ENCODE measurements at regions not wholly inside any gene's neighbourhood (a gene's known extent, or its start where the extent isn't known, plus 50 kb on each side); places are given as distances from the start of the nearest gene placed in this dataset.

- H3K9me3 Mint-ChIP-seq: no peaks in the 10 kb centered on the region
- no peak overlapping the region for H3K27ac Mint-ChIP-seq
- no peaks in the 10 kb centered on the region for H3K4me1 Mint-ChIP-seq
- no peaks in the 10 kb centered on the region for H3K27me3 Mint-ChIP-seq (ENCODE audit: low read depth)
- no peaks in the 10 kb centered on the region for H3K36me3 Mint-ChIP-seq (ENCODE audit: low read depth)
- no peak overlapping the region for H3K4me3 Mint-ChIP-seq
- TF ChIP-seq, protein P1, sequence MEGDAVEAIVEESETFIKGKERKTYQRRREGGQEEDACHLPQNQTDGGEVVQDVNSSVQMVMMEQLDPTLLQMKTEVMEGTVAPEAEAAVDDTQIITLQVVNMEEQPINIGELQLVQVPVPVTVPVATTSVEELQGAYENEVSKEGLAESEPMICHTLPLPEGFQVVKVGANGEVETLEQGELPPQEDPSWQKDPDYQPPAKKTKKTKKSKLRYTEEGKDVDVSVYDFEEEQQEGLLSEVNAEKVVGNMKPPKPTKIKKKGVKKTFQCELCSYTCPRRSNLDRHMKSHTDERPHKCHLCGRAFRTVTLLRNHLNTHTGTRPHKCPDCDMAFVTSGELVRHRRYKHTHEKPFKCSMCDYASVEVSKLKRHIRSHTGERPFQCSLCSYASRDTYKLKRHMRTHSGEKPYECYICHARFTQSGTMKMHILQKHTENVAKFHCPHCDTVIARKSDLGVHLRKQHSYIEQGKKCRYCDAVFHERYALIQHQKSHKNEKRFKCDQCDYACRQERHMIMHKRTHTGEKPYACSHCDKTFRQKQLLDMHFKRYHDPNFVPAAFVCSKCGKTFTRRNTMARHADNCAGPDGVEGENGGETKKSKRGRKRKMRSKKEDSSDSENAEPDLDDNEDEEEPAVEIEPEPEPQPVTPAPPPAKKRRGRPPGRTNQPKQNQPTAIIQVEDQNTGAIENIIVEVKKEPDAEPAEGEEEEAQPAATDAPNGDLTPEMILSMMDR (IDR thresholded peaks at IDR 0.05; ENCODE audit: unreplicated experiment in 3 of 3): no peak
Measured at GRCh38 chr13:68888832-68889231, 1218.8 kb upstream of the ATXN8OS start.

DNA sequence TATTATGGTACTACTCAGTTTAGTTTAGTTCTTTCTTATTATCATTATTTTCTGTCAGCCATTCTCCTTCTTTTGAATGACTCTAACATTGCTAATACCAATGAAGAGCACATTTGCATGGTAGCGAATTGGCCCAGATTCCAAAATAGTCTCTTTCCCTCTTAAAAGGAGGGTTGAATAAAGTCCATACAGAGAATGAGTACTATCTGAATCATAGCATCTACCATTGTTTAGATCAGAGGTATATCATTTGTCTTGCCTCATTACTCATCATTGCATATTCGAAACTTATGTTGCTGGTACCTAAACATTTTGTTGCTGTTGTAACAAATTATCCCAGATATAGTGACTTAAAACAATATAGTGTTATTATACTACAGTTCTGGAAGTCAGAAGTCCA is 1235.3 kb upstream of the ATXN8OS start:
- H3K4me3 Mint-ChIP-seq: no peak overlapping the region
- H3K4me1 Mint-ChIP-seq: no peaks in the 10 kb centered on the region
- H3K9me3 Mint-ChIP-seq: peaks cover 2% of the 10 kb centered on the region
- H3K27me3 Mint-ChIP-seq (ENCODE audit: low read depth): no peaks in the 10 kb centered on the region
- no peak overlapping the region for H3K27ac Mint-ChIP-seq
- TF ChIP-seq, protein P1 (IDR thresholded peaks at IDR 0.05; ENCODE audit: unreplicated experiment in 3 of 3): no peak
- no peaks in the 10 kb centered on the region for H3K36me3 Mint-ChIP-seq (ENCODE audit: low read depth)

DNA sequence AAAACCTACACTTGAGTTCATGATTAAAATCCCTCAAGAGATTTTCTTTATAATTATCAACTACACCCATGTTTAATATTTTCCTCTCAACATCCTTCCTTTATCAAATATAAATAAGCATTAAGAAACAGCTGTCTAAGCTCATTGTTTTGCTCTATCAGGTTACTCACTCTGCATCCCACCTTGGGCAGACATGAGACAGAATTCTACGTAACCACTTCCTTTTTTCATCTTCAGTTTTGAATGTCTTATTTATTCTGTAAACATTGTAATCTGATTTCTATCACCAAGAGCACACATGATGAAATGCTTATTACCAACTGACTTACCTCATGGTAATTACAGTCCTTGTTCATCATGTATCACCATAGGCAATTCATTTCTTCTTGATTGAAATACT is 1256.6 kb upstream of the ATXN8OS start:
- no peak overlapping the region for H3K4me3 Mint-ChIP-seq
- TF ChIP-seq, protein P1 (IDR thresholded peaks at IDR 0.05; ENCODE audit: unreplicated experiment in 3 of 3): no peak

GRCh38 chr13:68850160-68850559 is 1257.5 kb upstream of the ATXN8OS start:
- H3K4me1 Mint-ChIP-seq: no peaks in the 10 kb centered on the region
- H3K9me3 Mint-ChIP-seq: no peaks in the 10 kb centered on the region
- no peaks in the 10 kb centered on the region for H3K36me3 Mint-ChIP-seq (ENCODE audit: low read depth)
- TF ChIP-seq, protein P1 (IDR thresholded peaks at IDR 0.05; ENCODE audit: unreplicated experiment in 3 of 3): no peak
- no peak overlapping the region for H3K4me3 Mint-ChIP-seq
- no peaks in the 10 kb centered on the region for H3K27me3 Mint-ChIP-seq (ENCODE audit: low read depth)
- no peak overlapping the region for H3K27ac Mint-ChIP-seq

More for the DNA sequence above, 1256.6 kb upstream of the ATXN8OS start:
- H3K4me1 Mint-ChIP-seq: no peaks in the 10 kb centered on the region
- no peaks in the 10 kb centered on the region for H3K9me3 Mint-ChIP-seq
- no peaks in the 10 kb centered on the region for H3K36me3 Mint-ChIP-seq (ENCODE audit: low read depth)
- no peak overlapping the region for H3K27ac Mint-ChIP-seq
- H3K27me3 Mint-ChIP-seq (ENCODE audit: low read depth): no peaks in the 10 kb centered on the region

- H3K36me3 Mint-ChIP-seq (ENCODE audit: low read depth): no peaks in the 10 kb centered on the region
- H3K27ac Mint-ChIP-seq: peak overlapping the region in 1 of 3 experiments; percentile 18
- TF ChIP-seq, protein P1 (IDR thresholded peaks at IDR 0.05; ENCODE audit: unreplicated experiment in 3 of 3): no peak
- H3K4me1 Mint-ChIP-seq: no peaks in the 10 kb centered on the region
- peaks cover 4% of the 10 kb centered on the region for H3K9me3 Mint-ChIP-seq
- H3K4me3 Mint-ChIP-seq: no peak overlapping the region
- H3K27me3 Mint-ChIP-seq (ENCODE audit: low read depth): no peaks in the 10 kb centered on the region
Measured at GRCh38 chr13:68846663-68847062, 1261.0 kb upstream of the ATXN8OS start.

GRCh38 chr13:68834375-68834774 is 1273.3 kb upstream of the ATXN8OS start:
- Mint-ChIP-seq H3K4me3 (no peak overlapping the region), H3K9me3 (no peaks in the 10 kb centered on the region), H3K36me3 (ENCODE audit: low read depth) (no peaks in the 10 kb centered on the region), H3K27me3 (ENCODE audit: low read depth) (no peaks in the 10 kb centered on the region), H3K27ac (no peak overlapping the region), H3K4me1 (no peaks in the 10 kb centered on the region)
- TF ChIP-seq, protein P1 (IDR thresholded peaks at IDR 0.05; ENCODE audit: unreplicated experiment in 3 of 3): no peak

Data from nephron (organoid).